ENCODE measurements at regions not wholly inside any gene's neighbourhood (a gene's known extent, or its start where the extent isn't known, plus 50 kb on each side); places are given as distances from the start of the nearest gene placed in this dataset.

GRCh38 chr2:10980071-10980470 lies 68.3 kb downstream of the KCNF1 start:
- TF ChIP-seq BCL3 (IDR thresholded peaks at IDR 0.05): no peak
- no peak for TF ChIP-seq CTCF (IDR thresholded peaks at IDR 0.05)
- TF ChIP-seq CEBPB (IDR thresholded peaks at IDR 0.05): no peak
- TF ChIP-seq MAX (IDR thresholded peaks at IDR 0.05): no peak
- TF ChIP-seq CHD4 (IDR thresholded peaks at IDR 0.05; ENCODE audit: borderline replicate concordance): no peak
- TF ChIP-seq EP300 (IDR thresholded peaks at IDR 0.05): no peak
- TF ChIP-seq POLR2A (IDR thresholded peaks at IDR 0.05; ENCODE audit: low read length): no peak

All from A549 (cell line).